Suprapubic skin (tissue), 3 donors: ENCODE measurements at regions not wholly inside any gene's neighbourhood (a gene's known extent, or its start where the extent isn't known, plus 50 kb on each side); places are given as distances from the start of the nearest gene placed in this dataset.

Experiments used
- CTCF ChIP-seq, 2 donors: fragments of 200-600 bp in 1 of 2; fragments of 450-650 bp in 1 of 2; sonication (generic) in 1 of 2; IDR thresholded peaks; one replicate each; pipeline ENCODE4 v1.5.1; 2016 to 2019; ENCODE audit warnings: antibody characterized with exemption in 2 of 2, mild to moderate bottlenecking in 1 of 2, moderate library complexity in 1 of 2
- POLR2A ChIP-seq, 2 donors: fragments of 450-650 bp; IDR thresholded peaks; one replicate each; pipeline ENCODE4 v1.6.1; 2017; ENCODE audit warnings: antibody characterized with exemption in 2 of 2, mild to moderate bottlenecking in 2 of 2, moderate library complexity in 2 of 2

GRCh38 chr3:34056951-34057390 lies 258.5 kb downstream of the PDCD6IP start:
- TF ChIP-seq CTCF (IDR thresholded peaks at IDR 0.05) (no peak), POLR2A (IDR thresholded peaks at IDR 0.05) (no peak)
